H9 (cell line): ENCODE measurements at regions not wholly inside any gene's neighbourhood (a gene's known extent, or its start where the extent isn't known, plus 50 kb on each side); places are given as distances from the start of the nearest gene placed in this dataset.

Experiments used
- DNase-seq: peaks from one replicate; pipeline ENCODE4 v3.0.0-alpha.2; 2017
- H2AFZ ChIP-seq: one replicate; pipeline ENCODE4 v1.6.1; 2013; ENCODE audit warnings: mild to moderate bottlenecking, low read length, control low read depth, moderate library complexity
- H2AK5ac ChIP-seq: 2 replicates; pipeline ENCODE4 v1.6.1; 2013; ENCODE audit warnings: low read length, control low read depth, mixed read lengths; ENCODE audit not compliant: insufficient read length
- H2BK120ac ChIP-seq: one replicate; pipeline ENCODE4 v1.6.1; 2013; ENCODE audit warnings: low read depth, mild to moderate bottlenecking, low read length, control low read depth, inconsistent platforms; ENCODE audit not compliant: poor library complexity, severe bottlenecking
- H2BK12ac ChIP-seq: 2 replicates; pipeline ENCODE4 v1.6.1; 2013; ENCODE audit warnings: low read length, control low read depth, mixed read lengths, low read depth; ENCODE audit not compliant: insufficient read length
- H2BK15ac ChIP-seq: 2 replicates; pipeline ENCODE4 v1.6.1; 2013; ENCODE audit warnings: low read depth, low read length, control low read depth
- H2BK20ac ChIP-seq: one replicate; pipeline ENCODE4 v1.6.1; 2013; ENCODE audit warnings: low read depth, mild to moderate bottlenecking, low read length, control low read depth, inconsistent platforms; ENCODE audit not compliant: poor library complexity, severe bottlenecking
- H2BK5ac ChIP-seq: 2 replicates; pipeline ENCODE4 v1.6.1; 2013; ENCODE audit warnings: low read length, control low read depth, mixed read lengths; ENCODE audit not compliant: insufficient read length
- H3K14ac ChIP-seq: 2 replicates; pipeline ENCODE4 v1.6.1; 2013; ENCODE audit warnings: low read length, control low read depth; ENCODE audit not compliant: insufficient read depth
- H3K18ac ChIP-seq: 2 replicates; pipeline ENCODE4 v1.6.1; 2013; ENCODE audit warnings: low read depth, mild to moderate bottlenecking, mixed read lengths, low read length, control low read depth; ENCODE audit not compliant: insufficient read length
- H3K23ac ChIP-seq: 2 replicates; pipeline ENCODE4 v1.6.1; 2013; ENCODE audit warnings: low read length, control low read depth, mixed read lengths, low read depth; ENCODE audit not compliant: insufficient read length
- H3K23me2 ChIP-seq: 2 replicates; pipeline ENCODE4 v1.6.1; 2013; ENCODE audit warnings: low read depth, mild to moderate bottlenecking, mixed read lengths, low read length, control low read depth; ENCODE audit not compliant: insufficient read length, poor library complexity, severe bottlenecking
- H3K27ac ChIP-seq: 2 replicates; pipeline ENCODE4 v1.5.1; 2013; ENCODE audit warnings: low read length, control low read depth, mixed read lengths, low read depth; ENCODE audit not compliant: insufficient read length
- H3K27me3 ChIP-seq: 2 replicates; pipeline ENCODE4 v1.6.1; 2013; ENCODE audit warnings: low read length, control low read depth, inconsistent platforms; ENCODE audit not compliant: insufficient read depth
- H3K4ac ChIP-seq: 2 replicates; pipeline ENCODE4 v1.6.1; 2013; ENCODE audit warnings: low read depth, mild to moderate bottlenecking, control low read depth, inconsistent platforms, low read length, moderate library complexity
- H3K4me1 ChIP-seq: 2 replicates; pipeline ENCODE4 v1.6.1; 2013; ENCODE audit warnings: low read length, control low read depth, inconsistent platforms; ENCODE audit not compliant: insufficient read depth
- H3K4me2 ChIP-seq: 2 replicates; pipeline ENCODE4 v1.6.1; 2013; ENCODE audit warnings: low read length, control low read depth, mixed read lengths; ENCODE audit not compliant: insufficient read length, insufficient read depth
- H3K56ac ChIP-seq: 2 replicates; pipeline ENCODE4 v1.6.1; 2013; ENCODE audit warnings: low read depth, mild to moderate bottlenecking, mixed read lengths, low read length, control low read depth; ENCODE audit not compliant: insufficient read length
- H3K79me1 ChIP-seq: 2 replicates; pipeline ENCODE4 v1.6.1; 2013; ENCODE audit warnings: low read depth, mild to moderate bottlenecking, moderate library complexity, low read length, control low read depth, inconsistent platforms; ENCODE audit not compliant: insufficient read depth, poor library complexity, severe bottlenecking
- H3K79me2 ChIP-seq: 2 replicates; pipeline ENCODE4 v1.6.1; 2013; ENCODE audit warnings: low read length, control low read depth, inconsistent platforms; ENCODE audit not compliant: insufficient read depth
- H3K9ac ChIP-seq: 2 replicates; pipeline ENCODE4 v1.6.1; 2013; ENCODE audit warnings: low read length, control low read depth, mixed read lengths; ENCODE audit not compliant: insufficient read length; ENCODE audit errors: extremely low read depth
- H3K9me3 ChIP-seq: one replicate; pipeline ENCODE4 v1.6.1; 2013; ENCODE audit warnings: low read depth, low read length, inconsistent platforms; ENCODE audit not compliant: control insufficient read depth
- H3T11ph ChIP-seq: one replicate; pipeline ENCODE4 v1.6.1; 2013; ENCODE audit warnings: mild to moderate bottlenecking, low read length, control low read depth, inconsistent platforms
- H4K20me1 ChIP-seq: one replicate; pipeline ENCODE4 v1.6.1; 2013; ENCODE audit not compliant: control insufficient read depth, insufficient read length, insufficient read depth
- H4K5ac ChIP-seq: 2 replicates; pipeline ENCODE4 v1.6.1; 2013; ENCODE audit warnings: low read depth, mild to moderate bottlenecking, mixed read lengths, low read length, control low read depth; ENCODE audit not compliant: insufficient read length
- H4K8ac ChIP-seq: replicated peaks from 2 replicates; pipeline ENCODE4 v1.6.1; 2013; ENCODE audit warnings: low read length, control low read depth, mixed read lengths, low read depth; ENCODE audit not compliant: insufficient read length
- H4K91ac ChIP-seq: 2 replicates; pipeline ENCODE4 v1.6.1; 2013; ENCODE audit warnings: low read depth, mild to moderate bottlenecking, moderate library complexity, mixed read lengths, low read length, control low read depth; ENCODE audit not compliant: insufficient read length
- H3K27ac Mint-ChIP-seq, 3 experiments: 2 replicates in 2 of 3; 3 replicates in 1 of 3; pipeline ENCODE4 v1.8.0; 2020 to 2021; ENCODE audit warnings: mixed read lengths in 3 of 3, mild to moderate bottlenecking in 1 of 3, moderate library complexity in 1 of 3
- H3K27me3 Mint-ChIP-seq: 2 replicates; pipeline ENCODE4 v1.8.0; 2021; ENCODE audit warnings: low read depth, mild to moderate bottlenecking, moderate library complexity, mixed read lengths
- H3K36me3 Mint-ChIP-seq, 3 experiments: 2 replicates in 2 of 3; 3 replicates in 1 of 3; pipeline ENCODE4 v1.8.0; 2020 to 2021; ENCODE audit warnings: low read depth in 3 of 3, mixed read lengths in 3 of 3; ENCODE audit not compliant: insufficient read depth in 1 of 3
- H3K4me1 Mint-ChIP-seq, 2 experiments: 2 replicates each; pipeline ENCODE4 v1.8.0; 2020; ENCODE audit warnings: mixed read lengths in 2 of 2
- H3K4me3 Mint-ChIP-seq, 2 experiments: 2 replicates in 1 of 2; 3 replicates in 1 of 2; pipeline ENCODE4 v1.8.0; 2020 to 2021; ENCODE audit warnings: mild to moderate bottlenecking in 2 of 2, mixed read lengths in 2 of 2, moderate library complexity in 1 of 2
- H3K9me3 Mint-ChIP-seq, 2 experiments: 2 replicates in 1 of 2; 3 replicates in 1 of 2; pipeline ENCODE4 v1.8.0; 2020; ENCODE audit warnings: mild to moderate bottlenecking in 2 of 2, mixed read lengths in 2 of 2, moderate library complexity in 1 of 2
- WGBS: extraction: QIAGEN DNeasy Blood & Tissue Kit; methylation state at CpG from one replicate; pipeline ENCODE4 v1.1.7; 2013; ENCODE audit warnings: missing lambda C conversion rate, low lambda C conversion rate, mixed read lengths; ENCODE audit not compliant: insufficient read length; ENCODE audit errors: extremely low coverage; 5-methylcytosine and 5-hydroxymethylcytosine counted together
- TF ChIP-seq, protein P1 (sequence below): fragments of 200-600 bp; sonication (generic); conservative IDR thresholded peaks from 3 replicates; pipeline ENCODE4 v1.8.0; 2021; ENCODE audit warnings: antibody characterized with exemption, mild to moderate bottlenecking

DNA sequence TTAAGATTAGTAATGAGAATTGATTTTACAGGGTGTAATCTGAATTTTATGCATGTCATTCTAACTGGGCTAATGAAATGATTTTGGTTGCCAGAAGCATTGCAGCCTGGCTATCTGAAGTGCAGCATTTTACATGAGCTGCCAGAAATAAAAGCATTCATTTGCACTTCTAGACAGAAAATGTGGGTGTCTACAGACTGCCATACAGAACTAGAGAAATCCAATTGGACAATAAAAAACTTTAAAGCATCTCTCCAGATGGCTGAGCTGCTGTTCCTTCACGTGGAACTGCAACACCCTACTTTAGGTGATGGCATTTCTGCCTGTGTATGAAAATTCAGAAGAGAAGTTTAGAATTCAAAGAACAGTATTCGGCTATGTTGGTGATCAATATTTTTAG lies 450.1 kb upstream of the SLITRK1 start:
- H4K5ac ChIP-seq, result no peak overlapping the region
- TF ChIP-seq, protein P1, sequence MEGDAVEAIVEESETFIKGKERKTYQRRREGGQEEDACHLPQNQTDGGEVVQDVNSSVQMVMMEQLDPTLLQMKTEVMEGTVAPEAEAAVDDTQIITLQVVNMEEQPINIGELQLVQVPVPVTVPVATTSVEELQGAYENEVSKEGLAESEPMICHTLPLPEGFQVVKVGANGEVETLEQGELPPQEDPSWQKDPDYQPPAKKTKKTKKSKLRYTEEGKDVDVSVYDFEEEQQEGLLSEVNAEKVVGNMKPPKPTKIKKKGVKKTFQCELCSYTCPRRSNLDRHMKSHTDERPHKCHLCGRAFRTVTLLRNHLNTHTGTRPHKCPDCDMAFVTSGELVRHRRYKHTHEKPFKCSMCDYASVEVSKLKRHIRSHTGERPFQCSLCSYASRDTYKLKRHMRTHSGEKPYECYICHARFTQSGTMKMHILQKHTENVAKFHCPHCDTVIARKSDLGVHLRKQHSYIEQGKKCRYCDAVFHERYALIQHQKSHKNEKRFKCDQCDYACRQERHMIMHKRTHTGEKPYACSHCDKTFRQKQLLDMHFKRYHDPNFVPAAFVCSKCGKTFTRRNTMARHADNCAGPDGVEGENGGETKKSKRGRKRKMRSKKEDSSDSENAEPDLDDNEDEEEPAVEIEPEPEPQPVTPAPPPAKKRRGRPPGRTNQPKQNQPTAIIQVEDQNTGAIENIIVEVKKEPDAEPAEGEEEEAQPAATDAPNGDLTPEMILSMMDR, result no peak
- H3K23me2 ChIP-seq, result no peaks in the 10 kb centered on the region
- no peaks in the 10 kb centered on the region for H3K4me1 ChIP-seq
- H3K4me2 ChIP-seq, result no peak overlapping the region
- H2BK12ac ChIP-seq, result no peak overlapping the region
- H4K8ac ChIP-seq, result no peak overlapping the region
- no peak overlapping the region for H3T11ph ChIP-seq
- no peak overlapping the region for H2BK20ac ChIP-seq
- H3K27me3 ChIP-seq, result no peaks in the 10 kb centered on the region
- no peak overlapping the region for H3K56ac ChIP-seq
- H3K18ac ChIP-seq, result no peak overlapping the region
- no peaks in the 10 kb centered on the region for H4K20me1 ChIP-seq
- no peak overlapping the region for H3K4ac ChIP-seq
- no peak overlapping the region for H2BK15ac ChIP-seq
- no CpG with 5 or more reads among the region's 2 CpGs for WGBS
- no peaks in the 10 kb centered on the region for H3K9me3 ChIP-seq
- no peak overlapping the region for H2BK5ac ChIP-seq
- Mint-ChIP-seq H3K36me3 (no peaks in the 10 kb centered on the region; a peak in 1 of 7 replicates), H3K27me3 (no peaks in the 10 kb centered on the region), H3K9me3 (no peaks in the 10 kb centered on the region), H3K27ac (no peak overlapping the region; a peak in 1 of 7 replicates), H3K4me1 (no peaks in the 10 kb centered on the region; a peak in 2 of 4 replicates), H3K4me3 (no peak overlapping the region)
- no peak overlapping the region for H3K14ac ChIP-seq
- no peak overlapping the region for H4K91ac ChIP-seq
- H3K9ac ChIP-seq, result no peak overlapping the region
- H3K23ac ChIP-seq, result no peak overlapping the region
- no peak overlapping the region for H2AFZ ChIP-seq
- no peak for DNase-seq
- H3K79me2 ChIP-seq, result no peaks in the 10 kb centered on the region
- H2BK120ac ChIP-seq, result no peak overlapping the region
- H3K79me1 ChIP-seq, result no peaks in the 10 kb centered on the region
- H3K27ac ChIP-seq, result no peak overlapping the region
- no peak overlapping the region for H2AK5ac ChIP-seq
